ENCODE measurements at regions not wholly inside any gene's neighbourhood (a gene's known extent, or its start where the extent isn't known, plus 50 kb on each side); places are given as distances from the start of the nearest gene placed in this dataset.

- no peak for DNase-seq
Observed at GRCh38 chr10:47237316-47238260, 62.4 kb upstream of the GDF10 start.

- DNase-seq, result no peak
Observed at GRCh38 chr10:47238331-47239095, 61.5 kb upstream of the GDF10 start.

GRCh38 chr10:47239211-47239610 is 60.8 kb upstream of the GDF10 start:
- DNase-seq, result no peak

- DNase-seq, result no peak
Observed at GRCh38 chr10:47240173-47240572, 59.8 kb upstream of the GDF10 start.

GRCh38 chr10:47241256-47241655 is 58.7 kb upstream of the GDF10 start:
- DNase-seq, result no peak

GRCh38 chr10:47241946-47242867 is 57.8 kb upstream of the GDF10 start:
- DNase-seq, result no peak

GRCh38 chr10:47243356-47243755 is 56.6 kb upstream of the GDF10 start:
- DNase-seq, result no peak

GRCh38 chr10:47243791-47244190 is 56.2 kb upstream of the GDF10 start:
- DNase-seq, result no peak

- DNase-seq, result no peak
Observed at GRCh38 chr10:47244560-47245500, 55.2 kb upstream of the GDF10 start.

GRCh38 chr10:47245731-47246350 is 54.2 kb upstream of the GDF10 start:
- DNase-seq, result no peak

GRCh38 chr10:47246406-47247147 is 53.4 kb upstream of the GDF10 start:
- DNase-seq, result no peak

GRCh38 chr10:47247148-47248059 is 52.6 kb upstream of the GDF10 start:
- no peak for DNase-seq

- no peak for DNase-seq
Observed at GRCh38 chr10:47248386-47249090, 51.5 kb upstream of the GDF10 start.

GRCh38 chr10:47249881-47250280 is 50.1 kb upstream of the GDF10 start:
- no peak for DNase-seq
